BE2C (cell line): ENCODE measurements at regions not wholly inside any gene's neighbourhood (a gene's known extent, or its start where the extent isn't known, plus 50 kb on each side); places are given as distances from the start of the nearest gene placed in this dataset.

Experiments used
- DNase-seq: peaks from one replicate; pipeline ENCODE4 v3.0.0-alpha.2; 2020
- H3K27me3 ChIP-seq: fragments of 250-450 bp; sonication (Bioruptor Pico); 2 replicates; pipeline ENCODE4 v1.5.1; 2020; ENCODE audit warnings: mild to moderate bottlenecking
- H3K36me3 ChIP-seq: fragments of 250-450 bp; sonication (Bioruptor Pico); 2 replicates; pipeline ENCODE4 v1.5.1; 2020; ENCODE audit warnings: mild to moderate bottlenecking
- H3K4me1 ChIP-seq: fragments of 250-450 bp; sonication (Bioruptor Pico); 2 replicates; pipeline ENCODE4 v1.5.1; 2020
- H3K4me3 ChIP-seq: 2 replicates; pipeline ENCODE4 v1.5.1; 2011; ENCODE audit warnings: low read depth, low read length
- H3K9me3 ChIP-seq: fragments of 250-450 bp; sonication (Bioruptor Pico); 2 replicates; pipeline ENCODE4 v1.5.1; 2020
- TF ChIP-seq, protein P1 (sequence below): IDR thresholded peaks from 2 replicates; pipeline ENCODE4 v1.5.1; 2012; ENCODE audit warnings: mild to moderate bottlenecking, low read depth, low read length

GRCh38 chr2:64817453-64817852 is 163.7 kb upstream of the SERTAD2 start:
- DNase-seq: no peak
- no peaks in the 10 kb centered on the region for H3K4me1 ChIP-seq
- H3K4me3 ChIP-seq: no peak overlapping the region
- no peaks in the 10 kb centered on the region for H3K36me3 ChIP-seq
- H3K9me3 ChIP-seq: no peaks in the 10 kb centered on the region
- TF ChIP-seq, protein P1, sequence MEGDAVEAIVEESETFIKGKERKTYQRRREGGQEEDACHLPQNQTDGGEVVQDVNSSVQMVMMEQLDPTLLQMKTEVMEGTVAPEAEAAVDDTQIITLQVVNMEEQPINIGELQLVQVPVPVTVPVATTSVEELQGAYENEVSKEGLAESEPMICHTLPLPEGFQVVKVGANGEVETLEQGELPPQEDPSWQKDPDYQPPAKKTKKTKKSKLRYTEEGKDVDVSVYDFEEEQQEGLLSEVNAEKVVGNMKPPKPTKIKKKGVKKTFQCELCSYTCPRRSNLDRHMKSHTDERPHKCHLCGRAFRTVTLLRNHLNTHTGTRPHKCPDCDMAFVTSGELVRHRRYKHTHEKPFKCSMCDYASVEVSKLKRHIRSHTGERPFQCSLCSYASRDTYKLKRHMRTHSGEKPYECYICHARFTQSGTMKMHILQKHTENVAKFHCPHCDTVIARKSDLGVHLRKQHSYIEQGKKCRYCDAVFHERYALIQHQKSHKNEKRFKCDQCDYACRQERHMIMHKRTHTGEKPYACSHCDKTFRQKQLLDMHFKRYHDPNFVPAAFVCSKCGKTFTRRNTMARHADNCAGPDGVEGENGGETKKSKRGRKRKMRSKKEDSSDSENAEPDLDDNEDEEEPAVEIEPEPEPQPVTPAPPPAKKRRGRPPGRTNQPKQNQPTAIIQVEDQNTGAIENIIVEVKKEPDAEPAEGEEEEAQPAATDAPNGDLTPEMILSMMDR: no peak
- no peaks in the 10 kb centered on the region for H3K27me3 ChIP-seq

DNA sequence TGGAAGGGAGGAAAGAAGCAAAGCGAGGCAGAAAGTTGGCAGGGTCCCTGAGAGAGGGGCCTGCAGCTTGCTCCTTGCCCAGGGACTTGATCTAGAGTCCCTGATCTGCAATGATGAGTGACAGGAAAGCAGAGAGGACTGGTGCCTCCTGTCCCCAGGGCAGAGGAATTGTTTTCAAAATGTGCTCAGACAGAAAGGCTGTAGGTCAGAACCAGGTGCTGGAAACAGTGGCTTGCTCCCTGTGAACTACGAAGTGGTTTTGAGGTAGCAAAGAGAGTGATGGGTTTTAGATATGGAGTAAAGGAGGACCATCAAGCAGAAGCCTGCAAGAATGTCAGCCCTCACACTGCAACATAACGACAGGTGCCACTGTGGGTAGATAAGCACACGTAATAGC is 164.9 kb upstream of the SERTAD2 start:
- no peak for DNase-seq
- Histone ChIP-seq H3K27me3 (no peaks in the 10 kb centered on the region), H3K9me3 (no peaks in the 10 kb centered on the region), H3K4me1 (no peaks in the 10 kb centered on the region), H3K4me3 (no peak overlapping the region), H3K36me3 (no peaks in the 10 kb centered on the region)
- TF ChIP-seq, protein P1: no peak

- Histone ChIP-seq H3K4me1 (no peaks in the 10 kb centered on the region), H3K9me3 (no peaks in the 10 kb centered on the region), H3K27me3 (no peaks in the 10 kb centered on the region), H3K4me3 (no peak overlapping the region), H3K36me3 (no peaks in the 10 kb centered on the region)
- no peak for DNase-seq
- TF ChIP-seq, protein P1: no peak
Measured at GRCh38 chr2:64819361-64819760, 165.6 kb upstream of the SERTAD2 start.

DNA sequence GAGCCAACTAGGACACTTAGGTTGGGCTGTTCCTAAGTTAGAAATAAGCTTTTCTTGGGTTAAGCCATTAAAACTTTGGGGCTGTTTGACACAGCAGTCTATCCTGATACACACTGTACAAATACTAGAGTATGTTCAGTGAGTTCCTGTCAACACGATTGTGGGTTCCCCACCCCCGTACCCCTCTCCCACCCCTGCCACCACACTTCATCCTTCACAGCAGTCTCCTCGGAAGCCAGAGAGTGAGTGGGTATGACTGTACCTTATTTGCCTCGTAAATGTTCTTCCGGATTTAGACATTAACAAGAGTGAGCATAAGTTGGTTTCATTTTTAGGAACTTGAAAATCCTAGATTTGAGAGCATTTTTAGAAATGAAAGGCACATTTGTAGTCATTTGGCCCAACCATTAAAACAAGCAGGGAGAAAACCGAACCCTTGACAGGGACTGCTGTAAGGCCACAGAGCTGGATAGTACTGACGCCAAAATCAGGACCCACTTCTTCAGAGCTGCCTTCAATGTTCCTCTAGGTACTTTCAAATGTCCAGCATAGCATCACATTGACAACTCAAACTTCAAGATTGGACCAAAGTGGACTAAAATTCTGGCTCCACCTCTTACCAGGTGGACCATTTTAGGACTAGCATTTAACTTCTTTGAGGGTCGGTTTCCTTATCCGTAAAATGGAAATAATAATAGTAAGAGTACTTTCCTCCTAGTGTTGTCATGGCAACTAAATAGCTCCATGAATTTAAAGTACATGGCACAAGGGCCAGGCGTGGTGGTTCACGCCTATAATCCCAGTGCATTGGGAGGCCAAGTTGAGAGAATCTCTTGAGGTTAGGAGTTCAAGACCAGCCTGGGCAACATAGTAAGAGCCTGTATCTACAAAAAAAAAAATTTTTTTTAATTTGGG is 166.3 kb upstream of the SERTAD2 start:
- no peaks in the 10 kb centered on the region for H3K9me3 ChIP-seq
- no peaks in the 10 kb centered on the region for H3K27me3 ChIP-seq
- TF ChIP-seq, protein P1: no peak
- H3K36me3 ChIP-seq: no peaks in the 10 kb centered on the region
- DNase-seq: no peak
- no peaks in the 10 kb centered on the region for H3K4me1 ChIP-seq
- H3K4me3 ChIP-seq: no peak overlapping the region

DNA sequence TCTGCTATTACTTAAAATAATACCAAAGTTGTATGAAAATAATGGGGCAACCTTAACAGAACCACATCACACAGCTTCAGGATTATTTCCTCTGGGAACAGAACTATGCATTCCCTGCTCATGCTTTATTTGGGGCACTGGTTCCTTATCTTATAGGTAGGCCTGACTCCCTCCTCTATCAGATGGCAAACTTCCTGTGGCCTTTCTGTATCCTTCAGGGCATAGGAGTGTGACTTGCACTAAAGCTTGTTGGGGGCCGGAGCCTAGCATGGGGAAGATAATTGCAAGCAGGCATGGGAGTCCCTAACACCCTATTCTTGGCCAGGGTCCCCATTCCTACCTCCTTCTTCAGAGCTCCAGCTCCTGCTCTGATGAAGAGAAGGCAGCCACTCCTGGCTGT is 167.2 kb upstream of the SERTAD2 start:
- Histone ChIP-seq H3K9me3 (no peaks in the 10 kb centered on the region), H3K36me3 (no peaks in the 10 kb centered on the region), H3K4me1 (no peaks in the 10 kb centered on the region), H3K27me3 (no peaks in the 10 kb centered on the region), H3K4me3 (no peak overlapping the region)
- TF ChIP-seq, protein P1: no peak
- DNase-seq: no peak

DNA sequence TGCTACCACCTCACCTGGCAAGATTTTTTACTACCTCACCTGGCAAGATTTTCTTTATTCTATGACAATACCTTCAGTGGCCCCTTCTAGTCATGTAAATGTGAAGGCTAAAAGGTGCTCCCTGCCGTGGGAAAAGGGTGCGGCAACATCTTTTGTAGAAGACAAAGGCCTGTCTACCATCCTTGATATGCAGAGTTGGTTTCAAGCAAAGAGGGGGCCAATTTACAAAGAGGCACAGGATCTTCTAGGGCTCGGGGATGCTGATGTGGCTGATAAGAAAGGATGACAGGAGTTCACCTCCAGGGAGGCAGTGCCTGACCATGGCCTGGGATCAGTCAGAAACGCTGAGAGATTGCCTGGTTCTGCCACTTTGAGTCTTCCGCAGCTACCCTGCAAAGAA is 165.4 kb upstream of the SLC1A4 start:
- Histone ChIP-seq H3K9me3 (no peaks in the 10 kb centered on the region), H3K4me3 (no peak overlapping the region), H3K36me3 (no peaks in the 10 kb centered on the region), H3K4me1 (no peaks in the 10 kb centered on the region), H3K27me3 (no peaks in the 10 kb centered on the region)
- TF ChIP-seq, protein P1: no peak
- DNase-seq: no peak
